ENCODE measurements at regions not wholly inside any gene's neighbourhood (a gene's known extent, or its start where the extent isn't known, plus 50 kb on each side); places are given as distances from the start of the nearest gene placed in this dataset.

DNA sequence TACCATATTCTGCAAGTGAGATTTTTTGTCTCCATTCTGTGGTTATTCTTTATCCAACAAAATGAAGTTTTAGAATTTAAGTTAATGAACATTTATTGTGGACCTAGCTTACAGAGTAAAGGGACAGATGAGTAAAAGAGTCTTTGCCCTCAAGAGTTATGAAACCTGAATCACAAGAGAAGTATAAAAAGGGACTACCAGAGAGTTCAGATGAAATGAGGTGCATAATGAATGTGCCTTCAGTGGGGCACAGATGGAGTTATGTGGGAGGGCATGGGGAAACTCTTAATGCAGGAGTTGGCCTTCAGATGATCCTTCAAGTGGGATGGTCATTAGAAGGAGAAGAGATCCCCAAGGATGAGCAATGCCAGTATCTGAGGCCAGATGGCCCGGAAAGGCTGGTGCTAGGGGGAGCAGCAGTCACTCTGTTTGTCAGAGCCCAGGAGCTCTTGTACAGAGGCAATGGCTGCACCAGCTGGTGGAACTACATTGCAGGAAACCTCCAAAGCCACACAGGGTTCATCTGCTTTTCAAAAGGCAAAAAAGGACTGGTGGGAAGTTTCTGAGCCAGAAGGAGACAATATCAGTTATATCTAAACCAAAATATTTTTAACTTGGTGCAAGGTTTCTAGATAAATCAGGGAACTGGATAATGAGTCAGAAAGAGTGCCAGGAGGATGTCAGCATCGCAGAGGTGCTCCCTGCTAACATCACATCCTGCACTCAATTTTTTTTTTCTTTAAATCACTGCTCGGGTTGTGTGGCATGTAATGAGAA is 162.0 kb downstream of the KLF6 start:
- TF ChIP-seq REST (IDR thresholded peaks at IDR 0.05; ENCODE audit: insufficient replicate concordance, low read depth) (no peak), POLR2AphosphoS5 (IDR thresholded peaks at IDR 0.05; ENCODE audit: low read depth) (no peak), CTCF (IDR thresholded peaks at IDR 0.05; ENCODE audit: insufficient read depth, low read length) (no peak), GABPA (IDR thresholded peaks at IDR 0.05; ENCODE audit: low read depth) (no peak)
